ENCODE measurements at regions not wholly inside any gene's neighbourhood (a gene's known extent, or its start where the extent isn't known, plus 50 kb on each side); places are given as distances from the start of the nearest gene placed in this dataset.

- peaks cover 6% of the 10 kb centered on the region for H3K27me3 Mint-ChIP-seq (ENCODE audit: low read depth)
- H3K9me3 Mint-ChIP-seq = no peaks in the 10 kb centered on the region
- intact Hi-C loops (cut with micrococcal nuclease) = no loop called here
- no peak overlapping the region for H3K27ac Mint-ChIP-seq
- no peaks in the 10 kb centered on the region for H3K36me3 Mint-ChIP-seq (ENCODE audit: low read depth)
- no peak overlapping the region for H3K4me3 Mint-ChIP-seq (ENCODE audit: low read depth)
- H3K4me1 Mint-ChIP-seq (ENCODE audit: low read depth) = no peaks in the 10 kb centered on the region
- no peak for DNase-seq (ENCODE audit: low spot score)
Observed at GRCh38 chr5:88116396-88116795, 152.2 kb downstream of the TMEM161B start.

GRCh38 chr5:88115211-88115610 lies 153.4 kb downstream of the TMEM161B start:
- H3K27me3 Mint-ChIP-seq (ENCODE audit: low read depth) = peaks cover 6% of the 10 kb centered on the region
- H3K4me1 Mint-ChIP-seq (ENCODE audit: low read depth) = no peaks in the 10 kb centered on the region
- no peaks in the 10 kb centered on the region for H3K9me3 Mint-ChIP-seq
- no peaks in the 10 kb centered on the region for H3K36me3 Mint-ChIP-seq (ENCODE audit: low read depth)
- H3K27ac Mint-ChIP-seq = no peak overlapping the region
- no peak for DNase-seq (ENCODE audit: low spot score)
- H3K4me3 Mint-ChIP-seq (ENCODE audit: low read depth) = no peak overlapping the region
- intact Hi-C loops (cut with micrococcal nuclease) = no loop called here

GRCh38 chr5:88113429-88113828 lies 155.2 kb downstream of the TMEM161B start:
- H3K4me3 Mint-ChIP-seq (ENCODE audit: low read depth) = no peak overlapping the region
- H3K27ac Mint-ChIP-seq = no peak overlapping the region
- H3K4me1 Mint-ChIP-seq (ENCODE audit: low read depth) = no peaks in the 10 kb centered on the region
- intact Hi-C loops (cut with micrococcal nuclease) = no loop called here
- H3K9me3 Mint-ChIP-seq = no peaks in the 10 kb centered on the region
- H3K36me3 Mint-ChIP-seq (ENCODE audit: low read depth) = no peaks in the 10 kb centered on the region
- DNase-seq (ENCODE audit: low spot score) = no peak
- peaks cover 6% of the 10 kb centered on the region for H3K27me3 Mint-ChIP-seq (ENCODE audit: low read depth)

- no peak for DNase-seq (ENCODE audit: low spot score)
- Mint-ChIP-seq H3K9me3 (no peaks in the 10 kb centered on the region), H3K4me1 (ENCODE audit: low read depth) (no peaks in the 10 kb centered on the region), H3K27ac (no peak overlapping the region), H3K27me3 (ENCODE audit: low read depth) (peaks cover under 1% of the 10 kb centered on the region), H3K4me3 (ENCODE audit: low read depth) (no peak overlapping the region), H3K36me3 (ENCODE audit: low read depth) (no peaks in the 10 kb centered on the region)
- intact Hi-C loops (cut with micrococcal nuclease) = no loop called here
Observed at GRCh38 chr5:88109818-88110217, 158.8 kb downstream of the TMEM161B start.

GRCh38 chr5:88108490-88109279 lies 160.0 kb downstream of the TMEM161B start:
- no peaks in the 10 kb centered on the region for H3K27me3 Mint-ChIP-seq (ENCODE audit: low read depth)
- H3K9me3 Mint-ChIP-seq = no peaks in the 10 kb centered on the region
- intact Hi-C loops (cut with micrococcal nuclease) = no loop called here
- H3K36me3 Mint-ChIP-seq (ENCODE audit: low read depth) = no peaks in the 10 kb centered on the region
- H3K27ac Mint-ChIP-seq = no peak overlapping the region
- no peak overlapping the region for H3K4me3 Mint-ChIP-seq (ENCODE audit: low read depth)
- no peaks in the 10 kb centered on the region for H3K4me1 Mint-ChIP-seq (ENCODE audit: low read depth)
- no peak for DNase-seq (ENCODE audit: low spot score)

GRCh38 chr5:88094906-88095496 lies 173.6 kb downstream of the TMEM161B start:
- H3K27ac Mint-ChIP-seq = no peak overlapping the region
- no peak for DNase-seq (ENCODE audit: low spot score)
- no peak overlapping the region for H3K4me3 Mint-ChIP-seq (ENCODE audit: low read depth)
- intact Hi-C loops (cut with micrococcal nuclease) = no loop called here
- H3K9me3 Mint-ChIP-seq = no peaks in the 10 kb centered on the region
- H3K27me3 Mint-ChIP-seq (ENCODE audit: low read depth) = no peaks in the 10 kb centered on the region
- H3K4me1 Mint-ChIP-seq (ENCODE audit: low read depth) = no peaks in the 10 kb centered on the region
- no peaks in the 10 kb centered on the region for H3K36me3 Mint-ChIP-seq (ENCODE audit: low read depth)

GRCh38 chr5:88094403-88094802 lies 174.2 kb downstream of the TMEM161B start:
- Mint-ChIP-seq H3K27ac (no peak overlapping the region), H3K9me3 (no peaks in the 10 kb centered on the region), H3K4me1 (ENCODE audit: low read depth) (no peaks in the 10 kb centered on the region), H3K27me3 (ENCODE audit: low read depth) (no peaks in the 10 kb centered on the region), H3K4me3 (ENCODE audit: low read depth) (no peak overlapping the region), H3K36me3 (ENCODE audit: low read depth) (no peaks in the 10 kb centered on the region)
- no peak for DNase-seq (ENCODE audit: low spot score)
- intact Hi-C loops (cut with micrococcal nuclease) = no loop called here

GRCh38 chr5:88093765-88094164 lies 174.9 kb downstream of the TMEM161B start:
- intact Hi-C loops (cut with micrococcal nuclease) = no loop called here
- no peak for DNase-seq (ENCODE audit: low spot score)

GRCh38 chr5:88092958-88093605 lies 175.6 kb downstream of the TMEM161B start:
- intact Hi-C loops (cut with micrococcal nuclease) = no loop called here
- no peak overlapping the region for H3K4me3 Mint-ChIP-seq (ENCODE audit: low read depth)
- no peaks in the 10 kb centered on the region for H3K27me3 Mint-ChIP-seq (ENCODE audit: low read depth)

More at GRCh38 chr5:88093765-88094164, 174.9 kb downstream of the TMEM161B start:
- Mint-ChIP-seq H3K4me3 (ENCODE audit: low read depth) (no peak overlapping the region), H3K36me3 (ENCODE audit: low read depth) (no peaks in the 10 kb centered on the region), H3K4me1 (ENCODE audit: low read depth) (no peaks in the 10 kb centered on the region), H3K9me3 (no peaks in the 10 kb centered on the region), H3K27ac (no peak overlapping the region), H3K27me3 (ENCODE audit: low read depth) (no peaks in the 10 kb centered on the region)

GRCh38 chr5:88092358-88092757 lies 176.3 kb downstream of the TMEM161B start:
- no peaks in the 10 kb centered on the region for H3K4me1 Mint-ChIP-seq (ENCODE audit: low read depth)
- DNase-seq (ENCODE audit: low spot score) = no peak
- intact Hi-C loops (cut with micrococcal nuclease) = no loop called here
- H3K9me3 Mint-ChIP-seq = no peaks in the 10 kb centered on the region
- H3K36me3 Mint-ChIP-seq (ENCODE audit: low read depth) = no peaks in the 10 kb centered on the region
- no peak overlapping the region for H3K4me3 Mint-ChIP-seq (ENCODE audit: low read depth)
- no peak overlapping the region for H3K27ac Mint-ChIP-seq
- no peaks in the 10 kb centered on the region for H3K27me3 Mint-ChIP-seq (ENCODE audit: low read depth)

More at GRCh38 chr5:88092958-88093605, 175.6 kb downstream of the TMEM161B start:
- H3K4me1 Mint-ChIP-seq (ENCODE audit: low read depth) = no peaks in the 10 kb centered on the region
- no peak overlapping the region for H3K27ac Mint-ChIP-seq
- H3K9me3 Mint-ChIP-seq = no peaks in the 10 kb centered on the region
- DNase-seq (ENCODE audit: low spot score) = no peak
- no peaks in the 10 kb centered on the region for H3K36me3 Mint-ChIP-seq (ENCODE audit: low read depth)

GRCh38 chr5:88090506-88090905 lies 178.1 kb downstream of the TMEM161B start:
- no peaks in the 10 kb centered on the region for H3K36me3 Mint-ChIP-seq (ENCODE audit: low read depth)
- H3K27ac Mint-ChIP-seq = no peak overlapping the region
- no peak overlapping the region for H3K4me3 Mint-ChIP-seq (ENCODE audit: low read depth)
- no peaks in the 10 kb centered on the region for H3K4me1 Mint-ChIP-seq (ENCODE audit: low read depth)
- no peaks in the 10 kb centered on the region for H3K9me3 Mint-ChIP-seq
- no peaks in the 10 kb centered on the region for H3K27me3 Mint-ChIP-seq (ENCODE audit: low read depth)
- intact Hi-C loops (cut with micrococcal nuclease) = no loop called here
- DNase-seq (ENCODE audit: low spot score) = no peak

GRCh38 chr5:88089719-88090390 lies 178.8 kb downstream of the TMEM161B start:
- intact Hi-C loops (cut with micrococcal nuclease) = no loop called here
- no peak overlapping the region for H3K27ac Mint-ChIP-seq
- no peaks in the 10 kb centered on the region for H3K36me3 Mint-ChIP-seq (ENCODE audit: low read depth)
- no peaks in the 10 kb centered on the region for H3K9me3 Mint-ChIP-seq
- no peaks in the 10 kb centered on the region for H3K4me1 Mint-ChIP-seq (ENCODE audit: low read depth)
- H3K4me3 Mint-ChIP-seq (ENCODE audit: low read depth) = no peak overlapping the region
- no peak for DNase-seq (ENCODE audit: low spot score)
- H3K27me3 Mint-ChIP-seq (ENCODE audit: low read depth) = no peaks in the 10 kb centered on the region

- intact Hi-C loops (cut with micrococcal nuclease) = no loop called here
- H3K36me3 Mint-ChIP-seq (ENCODE audit: low read depth) = no peaks in the 10 kb centered on the region
- no peak overlapping the region for H3K27ac Mint-ChIP-seq
- no peak for DNase-seq (ENCODE audit: low spot score)
- no peaks in the 10 kb centered on the region for H3K4me1 Mint-ChIP-seq (ENCODE audit: low read depth)
- H3K9me3 Mint-ChIP-seq = no peaks in the 10 kb centered on the region
- H3K4me3 Mint-ChIP-seq (ENCODE audit: low read depth) = no peak overlapping the region
- no peaks in the 10 kb centered on the region for H3K27me3 Mint-ChIP-seq (ENCODE audit: low read depth)
Observed at GRCh38 chr5:88085462-88085861, 183.2 kb downstream of the TMEM161B start.

All from activated T-helper 2 cell treated with anti-CD3 and anti-CD28 coated beads, Interferon-gamma antibody, Interleukin-2, Interleukin-4, amounts not matched to agents 10 μg/mL and 5 μg/mL and 100 μg/mL, durations not matched to agents 14 hours and 24 hours and 36 hours (primary cell).